GM12891 (cell line): ENCODE measurements at regions not wholly inside any gene's neighbourhood (a gene's known extent, or its start where the extent isn't known, plus 50 kb on each side); places are given as distances from the start of the nearest gene placed in this dataset.
"Not testable (repeated sequence)": the region's sequence is repeated elsewhere in the genome, so short reads cannot be mapped to it uniquely, and the experiment has no call there.

Source experiments
- POLR2A ChIP-seq: IDR thresholded peaks from 2 replicates; pipeline ENCODE4 v1.6.1; 2011; ENCODE audit warnings: low read depth, low read length, control low read depth
- POU2F2 ChIP-seq: IDR thresholded peaks from 2 replicates; pipeline ENCODE4 v1.6.1; 2011; ENCODE audit warnings: low read depth, mild to moderate bottlenecking, control low read depth, low read length, moderate library complexity
- TAF1 ChIP-seq: IDR thresholded peaks from 2 replicates; pipeline ENCODE4 v1.6.1; 2011; ENCODE audit warnings: low read depth, low read length, control low read depth

DNA sequence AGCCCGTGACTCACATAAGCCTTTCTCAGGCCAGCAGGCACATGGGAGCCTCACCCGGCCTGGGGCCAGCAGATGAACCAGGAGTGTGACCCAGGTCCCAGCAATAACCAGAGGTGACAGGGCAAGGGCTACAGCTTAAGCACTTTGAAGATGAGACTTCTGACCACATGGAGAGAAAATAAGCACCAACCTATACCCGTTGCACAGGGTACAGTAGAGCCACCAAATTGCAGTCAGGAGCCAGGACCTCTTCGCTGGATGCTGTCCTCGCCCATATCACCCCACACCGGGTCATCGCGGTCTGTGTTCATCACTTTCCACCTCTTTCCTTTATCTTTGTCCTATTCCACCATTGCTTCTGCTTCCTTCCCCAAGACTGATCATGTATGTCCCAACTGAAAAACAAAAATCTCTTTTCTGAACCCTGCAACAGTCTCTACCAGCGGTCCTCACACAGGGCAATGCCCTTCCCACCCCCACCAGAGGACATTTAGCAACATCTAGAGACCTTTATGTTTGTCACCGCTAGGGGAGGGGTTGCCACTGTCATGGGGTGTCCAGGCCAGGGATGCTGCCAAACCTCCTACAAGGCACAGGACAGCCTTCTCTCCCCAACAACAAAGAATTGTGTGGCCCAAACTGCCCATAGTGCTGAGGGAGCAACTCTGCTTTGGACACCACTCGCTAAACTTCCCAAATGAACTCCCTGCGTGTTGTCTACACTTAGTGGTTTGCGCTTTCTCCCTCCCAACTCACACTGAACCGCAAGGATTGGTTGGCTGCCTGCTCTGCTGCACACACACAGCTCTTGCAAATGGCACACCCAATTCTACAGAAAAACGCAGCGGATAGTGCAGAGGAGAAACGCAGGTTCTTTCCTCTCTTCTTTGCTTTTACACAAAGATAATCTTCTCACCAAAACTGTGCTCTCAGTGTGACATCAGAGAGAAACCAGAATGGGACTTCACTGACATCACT lies 219.4 kb upstream of the FRG1 start:
- TF ChIP-seq POLR2A, TAF1, POU2F2: not testable (repeated sequence)
